Uterus (tissue), 3 donors: ENCODE measurements at regions not wholly inside any gene's neighbourhood (a gene's known extent, or its start where the extent isn't known, plus 50 kb on each side); places are given as distances from the start of the nearest gene placed in this dataset.

Source experiments
- DNase-seq, 2 donors: peaks; one replicate each; pipeline ENCODE4 v3.0.0-alpha.2; 2019 to 2020
- H3K27ac ChIP-seq, 2 donors: fragments of 200-600 bp; sonication (generic); 1 replicate in 1 of 2; 2 replicates in 1 of 2; pipeline ENCODE4 v1.5.1; 2016 to 2018
- H3K27me3 ChIP-seq, 2 donors: fragments of 200-600 bp; sonication (generic); one replicate each; pipeline ENCODE4 v1.5.1; 2018 to 2019; ENCODE audit warnings: control low read depth in 1 of 2
- H3K36me3 ChIP-seq, 2 donors: fragments of 200-600 bp; sonication (generic); one replicate each; pipeline ENCODE4 v1.5.1; 2019; ENCODE audit warnings: control low read depth in 1 of 2
- H3K4me1 ChIP-seq, 2 donors: fragments of 200-600 bp; sonication (generic); one replicate each; pipeline ENCODE4 v1.5.1; 2018 to 2019; ENCODE audit warnings: control low read depth in 1 of 2
- H3K4me3 ChIP-seq, 2 donors: fragments of 200-600 bp; sonication (generic); 1 replicate in 1 of 2; 2 replicates in 1 of 2; pipeline ENCODE4 v1.5.1; 2018 to 2019; ENCODE audit warnings: mild to moderate bottlenecking in 1 of 2
- H3K9me3 ChIP-seq, 2 donors: fragments of 200-600 bp; sonication (generic); one replicate each; pipeline ENCODE4 v1.5.1; 2019; ENCODE audit warnings: control low read depth in 1 of 2
- CTCF ChIP-seq, 4 experiments: fragments of 200-600 bp in 2 of 4; fragments of 450-650 bp in 2 of 4; sonication (generic) in 2 of 4; IDR thresholded peaks; one replicate each; pipeline ENCODE4 v1.5.1; 2016 to 2019; ENCODE audit warnings: antibody characterized with exemption in 4 of 4, mild to moderate bottlenecking in 2 of 4, moderate library complexity in 1 of 4
- POLR2A ChIP-seq, 2 donors: fragments of 450-650 bp; IDR thresholded peaks; one replicate each; pipeline ENCODE4 v1.6.1; 2016; ENCODE audit warnings: antibody characterized with exemption in 2 of 2, mild to moderate bottlenecking in 1 of 2, moderate library complexity in 1 of 2
- intact Hi-C: fragments of 100-400 bp; cut with DNase I; formaldehyde crosslinking; loops from one replicate; pipeline ENCODE4 v1.15.1; 2023; ENCODE audit warnings: low total_unique reads
- donor health status: DM: yes; HTN: yes; CAD: no.

- H3K9me3 ChIP-seq: no peaks in the 10 kb centered on the region
- DNase-seq: no peak
- intact Hi-C loops: no loop called here
- no peak overlapping the region for H3K4me3 ChIP-seq
- no peaks in the 10 kb centered on the region for H3K4me1 ChIP-seq
- TF ChIP-seq CTCF (IDR thresholded peaks at IDR 0.05) (no peak), POLR2A (IDR thresholded peaks at IDR 0.05) (no peak)
- H3K27me3 ChIP-seq: no peaks in the 10 kb centered on the region
- no peak overlapping the region for H3K27ac ChIP-seq
- no peaks in the 10 kb centered on the region for H3K36me3 ChIP-seq
Observed at GRCh38 chr11:87974797-87975196, 200.4 kb downstream of the RAB38 start.

DNA sequence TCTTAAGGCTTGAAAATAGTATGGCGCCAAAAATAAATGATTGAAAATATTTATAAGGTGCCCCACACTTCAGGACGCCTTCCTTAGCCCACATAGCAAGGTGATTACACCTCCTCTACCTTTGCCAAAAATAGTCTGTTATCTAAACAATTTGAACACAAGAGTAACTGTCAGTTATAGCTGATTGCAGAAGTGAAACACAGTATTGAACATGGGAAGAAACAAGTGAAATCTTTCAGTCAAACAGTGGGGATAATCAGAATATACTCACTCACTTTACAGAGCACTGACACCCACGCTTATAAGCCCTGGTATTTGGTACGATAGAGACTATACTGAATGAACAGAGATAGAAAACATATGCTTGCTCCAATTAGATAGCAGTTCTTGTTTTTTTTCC lies 203.1 kb downstream of the RAB38 start:
- H3K9me3 ChIP-seq: no peaks in the 10 kb centered on the region
- TF ChIP-seq CTCF (IDR thresholded peaks at IDR 0.05): no peak
- no peak for TF ChIP-seq POLR2A (IDR thresholded peaks at IDR 0.05)
- H3K4me3 ChIP-seq: no peak overlapping the region
- no peak for DNase-seq
- intact Hi-C loops: no loop called here
- H3K27ac ChIP-seq: no peak overlapping the region
- no peaks in the 10 kb centered on the region for H3K27me3 ChIP-seq
- H3K4me1 ChIP-seq: no peaks in the 10 kb centered on the region
- no peaks in the 10 kb centered on the region for H3K36me3 ChIP-seq

GRCh38 chr11:87971354-87971753 lies 203.9 kb downstream of the RAB38 start:
- no peak for DNase-seq
- no peaks in the 10 kb centered on the region for H3K4me1 ChIP-seq
- TF ChIP-seq CTCF (IDR thresholded peaks at IDR 0.05) (no peak), POLR2A (IDR thresholded peaks at IDR 0.05) (no peak)
- H3K4me3 ChIP-seq: no peak overlapping the region
- no peaks in the 10 kb centered on the region for H3K9me3 ChIP-seq
- H3K27me3 ChIP-seq: no peaks in the 10 kb centered on the region
- intact Hi-C loops: no loop called here
- H3K27ac ChIP-seq: no peak overlapping the region
- no peaks in the 10 kb centered on the region for H3K36me3 ChIP-seq

- no peaks in the 10 kb centered on the region for H3K9me3 ChIP-seq
- H3K27me3 ChIP-seq: no peaks in the 10 kb centered on the region
- no peaks in the 10 kb centered on the region for H3K4me1 ChIP-seq
- TF ChIP-seq CTCF (IDR thresholded peaks at IDR 0.05): no peak
- no peak overlapping the region for H3K4me3 ChIP-seq
- H3K27ac ChIP-seq: no peak overlapping the region
- intact Hi-C loops: no loop called here
- no peak for DNase-seq
- H3K36me3 ChIP-seq: no peaks in the 10 kb centered on the region
Observed at GRCh38 chr11:87970762-87971161, 204.5 kb downstream of the RAB38 start.

DNA sequence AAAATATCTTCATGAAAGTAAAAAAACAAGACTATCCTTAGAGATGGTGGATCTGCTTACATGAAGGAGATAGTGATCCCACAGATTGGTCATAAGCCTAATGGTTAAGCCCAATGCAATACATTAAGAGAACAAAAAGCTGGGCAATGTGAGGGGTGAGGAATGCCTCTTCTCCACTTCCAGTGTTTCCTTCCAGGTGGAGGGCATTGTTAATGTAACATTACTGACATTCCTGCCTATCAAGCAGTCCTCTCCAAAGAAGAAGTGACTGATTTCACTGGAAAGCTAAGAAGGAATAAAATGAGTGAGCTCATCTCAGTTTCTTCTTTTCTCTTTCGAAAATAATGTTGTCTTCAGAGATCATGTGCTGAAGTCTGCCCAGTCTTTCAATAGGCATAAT lies 207.8 kb downstream of the RAB38 start:
- no peaks in the 10 kb centered on the region for H3K9me3 ChIP-seq
- no peaks in the 10 kb centered on the region for H3K4me1 ChIP-seq
- H3K4me3 ChIP-seq: no peak overlapping the region
- no peak for TF ChIP-seq CTCF (IDR thresholded peaks at IDR 0.05)
- no peak for TF ChIP-seq POLR2A (IDR thresholded peaks at IDR 0.05)
- no peaks in the 10 kb centered on the region for H3K27me3 ChIP-seq
- intact Hi-C loops: no loop called here
- H3K27ac ChIP-seq: no peak overlapping the region
- H3K36me3 ChIP-seq: no peaks in the 10 kb centered on the region
- no peak for DNase-seq
